D721Med (cell line): ENCODE measurements at regions not wholly inside any gene's neighbourhood (a gene's known extent, or its start where the extent isn't known, plus 50 kb on each side); places are given as distances from the start of the nearest gene placed in this dataset.

Experiments used
- DNase-seq: peaks from one replicate; pipeline ENCODE4 v3.0.0; 2011; ENCODE audit warnings: low spot score; ENCODE audit not compliant: insufficient read length
- FAIRE-seq: peaks from 2 replicates; lab custom pipeline; 2011; peaks lifted over from hg19 to GRCh38; lab: Jason Lieb, UNC
- CTCF ChIP-seq: IDR thresholded peaks from 2 replicates; pipeline ENCODE4 v1.5.1; 2012; ENCODE audit warnings: mild to moderate bottlenecking, control low read depth; ENCODE audit not compliant: insufficient read depth; ENCODE audit errors: missing control alignments

GRCh38 chr10:33612116-33612515, 277.6 kb upstream of the NRP1 start:
- TF ChIP-seq CTCF, result no peak
- FAIRE-seq (no peak), DNase-seq (no peak)

GRCh38 chr10:33611423-33611822, 277.0 kb upstream of the NRP1 start:
- FAIRE-seq (no peak), DNase-seq (no peak)
- no peak for TF ChIP-seq CTCF

GRCh38 chr10:33609546-33609945, 275.1 kb upstream of the NRP1 start:
- no peak for DNase-seq
- no peak for TF ChIP-seq CTCF
- FAIRE-seq, result no peak

GRCh38 chr10:33602278-33602677, 267.8 kb upstream of the NRP1 start:
- no peak for FAIRE-seq
- TF ChIP-seq CTCF, result no peak
- DNase-seq, result no peak

GRCh38 chr10:33600381-33600780, 265.9 kb upstream of the NRP1 start:
- no peak for FAIRE-seq
- DNase-seq, result no peak
- no peak for TF ChIP-seq CTCF

GRCh38 chr10:33596422-33596821, 262.0 kb upstream of the NRP1 start:
- FAIRE-seq (no peak), DNase-seq (no peak)
- TF ChIP-seq CTCF, result no peak

- no peak for FAIRE-seq
Observed at GRCh38 chr10:33594475-33594874, 260.0 kb upstream of the NRP1 start.

More at GRCh38 chr10:33594475-33594874, 260.0 kb upstream of the NRP1 start:
- no peak for TF ChIP-seq CTCF
- DNase-seq, result no peak
